Adipose tissue (tissue), 3 donors: ENCODE measurements at regions not wholly inside any gene's neighbourhood (a gene's known extent, or its start where the extent isn't known, plus 50 kb on each side); places are given as distances from the start of the nearest gene placed in this dataset.
"Not testable (repeated sequence)": the region's sequence is repeated elsewhere in the genome, so short reads cannot be mapped to it uniquely, and the experiment has no call there.

Experiments used
- H3K27ac ChIP-seq: one replicate; pipeline ENCODE4 v1.5.1; 2013; ENCODE audit warnings: low read depth, low read length
- WGBS, 3 donors: extraction: QIAGEN DNeasy Blood & Tissue Kit; methylation state at CpG; one replicate each; pipeline ENCODE4 v1.1.7; 2013; 5-methylcytosine and 5-hydroxymethylcytosine counted together
- donor health status: healthy with polysubstance abuse.
- donor health status: Bipolar disorder and iron deficiency.
- donor health status: healthy.

- WGBS, 3 donors, result 90 to 100% (median 96%) methylated on average over 1 of the region's 1 CpG
These were observed 57.2 kb upstream of the ME3 start for GRCh38 chr11:86729576-86729975.

GRCh38 chr11:86728562-86728961, 56.1 kb upstream of the ME3 start:
- H3K27ac ChIP-seq, result no peak overlapping the region

More at GRCh38 chr11:86729576-86729975, 57.2 kb upstream of the ME3 start:
- not testable (repeated sequence) for H3K27ac ChIP-seq

DNA sequence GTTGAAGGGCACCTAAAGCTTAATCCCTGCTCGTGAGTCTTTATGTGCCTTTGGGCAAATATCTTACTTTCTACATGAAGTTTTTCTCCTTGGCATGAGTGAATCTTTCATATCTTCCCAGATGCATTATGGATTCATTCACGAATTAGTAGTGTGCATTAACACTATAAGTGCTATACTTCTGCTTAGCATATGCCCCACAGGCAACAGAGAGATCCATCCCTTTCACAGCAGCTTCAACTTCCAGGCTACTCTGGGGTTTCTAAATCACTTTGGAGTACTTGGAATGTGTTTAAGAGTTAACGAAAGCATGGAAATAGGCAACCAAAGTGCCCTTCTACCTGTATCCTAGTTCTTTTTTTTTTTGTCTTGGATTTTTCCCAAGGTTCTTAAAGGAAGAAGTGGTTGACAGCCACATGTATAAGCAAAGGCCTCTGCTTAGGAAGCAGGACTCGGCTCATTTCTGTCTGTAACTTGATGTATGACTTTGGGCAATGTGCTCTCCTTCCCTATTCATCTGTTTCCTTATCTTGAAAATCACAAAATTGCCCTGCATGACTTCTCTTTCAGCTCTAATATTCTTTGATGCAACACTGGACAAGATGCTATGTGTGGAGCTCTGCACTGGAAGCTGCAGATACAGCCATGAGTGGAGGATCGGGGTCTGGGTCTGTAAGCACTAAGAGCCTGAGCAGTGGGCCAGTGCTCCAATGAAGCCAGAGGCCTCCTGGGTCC, 54.5 kb upstream of the ME3 start:
- WGBS, 3 donors, result 66 to 76% (median 66%) methylated on average over 5 of the region's 5 CpGs
- no peak overlapping the region for H3K27ac ChIP-seq

DNA sequence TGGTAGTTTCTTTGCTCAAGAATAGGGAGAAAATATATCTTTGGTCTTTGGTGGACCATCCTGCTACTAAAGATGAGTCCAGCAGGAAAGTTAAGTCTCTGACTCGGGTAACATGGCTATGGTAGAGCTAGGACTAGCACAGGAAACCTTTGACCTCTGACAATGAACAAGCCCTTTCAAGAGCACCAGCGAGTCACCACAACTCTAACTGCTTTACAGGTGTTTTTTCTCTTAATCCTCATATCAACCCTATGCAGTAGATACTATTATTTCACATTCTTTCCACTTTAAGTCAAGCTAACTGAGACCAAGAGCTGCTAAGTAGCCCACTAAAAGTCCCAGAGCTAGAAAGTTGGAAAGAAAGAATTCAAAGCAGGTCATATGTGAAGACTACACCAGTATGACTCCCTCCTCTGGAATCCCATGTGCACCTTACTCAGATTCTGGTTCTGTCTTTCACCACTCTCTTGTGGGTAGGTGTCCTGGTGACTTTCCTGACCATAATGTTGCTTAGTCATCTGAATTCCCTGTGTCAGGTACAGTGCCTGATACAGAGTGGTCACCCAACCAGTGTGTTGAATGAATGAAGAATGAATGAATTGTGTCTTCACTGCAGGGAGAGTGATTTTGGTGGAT, 53.8 kb upstream of the ME3 start:
- H3K27ac ChIP-seq, result no peak overlapping the region
- 89 to 100% (median 96%) methylated on average over 2 of the region's 2 CpGs for WGBS, 3 donors

- no peak overlapping the region for H3K27ac ChIP-seq
These were observed 51.7 kb upstream of the ME3 start for GRCh38 chr11:86724137-86724536.

GRCh38 chr11:86723281-86723680, 50.9 kb upstream of the ME3 start:
- H3K27ac ChIP-seq, result no peak overlapping the region
- WGBS, 3 donors, result 93 to 100% (median 94%) methylated on average over 1 of the region's 1 CpG

- H3K27ac ChIP-seq, result no peak overlapping the region
These were observed 50.3 kb upstream of the ME3 start for GRCh38 chr11:86722748-86723147.
